ENCODE measurements at regions not wholly inside any gene's neighbourhood (a gene's known extent, or its start where the extent isn't known, plus 50 kb on each side); places are given as distances from the start of the nearest gene placed in this dataset.

- dilution Hi-C loops (cut with MboI; ENCODE audit: extremely low pct_ligation_motif_present, low sequenced_read_pairs): no loop called here
Observed at GRCh38 chr2:75954761-75955160, 244.0 kb upstream of the GCFC2 start.

More at GRCh38 chr2:75954761-75955160, 244.0 kb upstream of the GCFC2 start:
- Histone ChIP-seq H3K4me3 (replicated peaks in 1 of 3; ENCODE audit: insufficient read depth in 1 of 3, low read depth in 1 of 3, low read length in 3 of 3) (no peak overlapping the region), H3K9me3 (replicated peaks; ENCODE audit: control insufficient read depth, insufficient read depth, low read length) (no peaks in the 10 kb centered on the region), H3K9ac (replicated peaks; ENCODE audit: extremely low read depth, insufficient read depth, low read length) (no peak overlapping the region), H3K27me3 (ENCODE audit: control insufficient read depth in 2 of 2, insufficient read depth in 2 of 2, low read length in 2 of 2) (no peaks in the 10 kb centered on the region), H4K20me1 (replicated peaks; ENCODE audit: control insufficient read depth, extremely low read depth, insufficient read depth, low read length) (no peaks in the 10 kb centered on the region), H3K27ac (ENCODE audit: insufficient read depth, low read depth, low read length) (no peak overlapping the region), H3K79me2 (ENCODE audit: control insufficient read depth, insufficient read depth, low read length) (no peaks in the 10 kb centered on the region), H3K4me2 (ENCODE audit: insufficient read depth, low read length) (no peak overlapping the region), H3K36me3 (ENCODE audit: control insufficient read depth in 2 of 2, extremely low read depth in 1 of 2, insufficient read depth in 2 of 2, low read length in 2 of 2) (no peaks in the 10 kb centered on the region), H3K4me1 (ENCODE audit: control insufficient read depth, extremely low read depth, insufficient read depth, low read length) (no peaks in the 10 kb centered on the region), H2AFZ (ENCODE audit: low read depth, low read length) (no peak overlapping the region), H3K9me1 (replicated peaks; ENCODE audit: control insufficient read depth, extremely low read depth, insufficient read depth, low read length) (no peaks in the 10 kb centered on the region)
- BruUV-seq (replicated peaks): no TSS peak
- intact Hi-C loops (cut with micrococcal nuclease): no loop called here
- POLR2A ChIA-PET: no interaction called here
- TF ChIP-seq JUN (IDR thresholded peaks at IDR 0.05; ENCODE audit: borderline replicate concordance, insufficient read depth, insufficient read length, low read depth): no peak
- TF ChIP-seq GATA2 (IDR thresholded peaks at IDR 0.05; ENCODE audit: insufficient read depth, insufficient read length, low read depth, low read length): no peak
- no peak for TF ChIP-seq CTCF (IDR thresholded peaks at IDR 0.05; ENCODE audit: extremely low read depth in 1 of 2, insufficient read depth in 1 of 2, low read depth in 1 of 2, low read length in 2 of 2)
- no peak for TF ChIP-seq POLR2AphosphoS5 (IDR thresholded peaks at IDR 0.05; ENCODE audit: insufficient read depth, low read depth, low read length)
- TF ChIP-seq MYC (IDR thresholded peaks at IDR 0.05; ENCODE audit: low read depth, low read length): no peak
- no peak for TF ChIP-seq FOS (IDR thresholded peaks at IDR 0.05; ENCODE audit: borderline replicate concordance, insufficient read depth, low read length)
- TF ChIP-seq EZH2 (IDR thresholded peaks at IDR 0.05; ENCODE audit: borderline replicate concordance, low read depth, low read length, severe bottlenecking): no peak
- no peak for TF ChIP-seq POLR2A (IDR thresholded peaks at IDR 0.05; ENCODE audit: low read depth, low read length)
- no peak for TF ChIP-seq MAX (IDR thresholded peaks at IDR 0.05; ENCODE audit: insufficient read depth, insufficient read length)
- DNase-seq (ENCODE audit: low read depth, low spot score) (no peak), FAIRE-seq (no peak)
- CTCF ChIA-PET: no interaction called here

All from endothelial cell of umbilical vein (primary cell).